ENCODE measurements at regions not wholly inside any gene's neighbourhood (a gene's known extent, or its start where the extent isn't known, plus 50 kb on each side); places are given as distances from the start of the nearest gene placed in this dataset.
A peak's percentile ranks its signal among the peaks of the same experiment; 100 is the strongest.
"Not testable (repeated sequence)": the region's sequence is repeated elsewhere in the genome, so short reads cannot be mapped to it uniquely, and the experiment has no call there.

DNA sequence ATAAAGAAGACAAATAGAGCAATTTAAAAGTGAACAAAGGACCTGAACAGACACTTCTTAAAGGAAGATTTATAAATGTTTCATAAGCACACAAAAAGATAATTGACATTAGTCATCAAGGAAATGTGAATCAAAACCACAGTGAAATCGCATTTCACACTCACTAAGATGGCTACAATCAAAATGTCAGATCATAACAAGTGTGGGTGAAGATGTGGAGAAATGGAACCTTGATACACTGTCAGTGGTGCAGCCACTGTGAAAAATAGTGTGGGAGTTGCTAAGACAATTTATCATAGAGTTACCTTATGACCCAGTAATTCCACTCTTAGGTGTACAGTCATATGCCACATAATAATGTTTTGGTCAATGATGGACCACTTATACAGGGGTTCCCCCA lies 54.5 kb upstream of the HTR4 start:
- DNase-seq: no peak

GRCh38 chr5:148711961-148712360 lies 57.6 kb upstream of the HTR4 start:
- DNase-seq: no peak

- DNase-seq: no peak
These were observed 59.6 kb upstream of the HTR4 start for GRCh38 chr5:148713735-148714508.

GRCh38 chr5:148716716-148717115 lies 62.4 kb upstream of the HTR4 start:
- DNase-seq: no peak

DNA sequence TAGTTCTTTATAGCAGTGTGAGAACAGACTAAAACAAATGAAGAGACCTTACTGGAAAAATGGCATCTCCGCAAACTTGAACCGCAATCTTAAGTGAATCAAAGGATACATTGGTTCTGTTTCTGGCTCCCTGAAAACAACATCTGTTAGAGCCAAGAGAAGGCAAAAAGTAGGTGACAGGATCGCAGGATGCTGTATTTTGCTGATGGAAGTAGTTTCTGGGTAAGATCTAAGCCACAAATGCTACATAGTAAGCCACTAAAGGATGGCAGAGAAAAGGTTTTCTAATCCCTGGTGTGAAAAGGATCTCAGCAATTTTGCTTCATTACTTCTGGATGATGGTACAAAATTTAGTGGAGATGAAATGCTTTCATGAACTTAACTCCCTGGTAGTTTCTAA lies 63.3 kb upstream of the HTR4 start:
- no peak for DNase-seq

DNA sequence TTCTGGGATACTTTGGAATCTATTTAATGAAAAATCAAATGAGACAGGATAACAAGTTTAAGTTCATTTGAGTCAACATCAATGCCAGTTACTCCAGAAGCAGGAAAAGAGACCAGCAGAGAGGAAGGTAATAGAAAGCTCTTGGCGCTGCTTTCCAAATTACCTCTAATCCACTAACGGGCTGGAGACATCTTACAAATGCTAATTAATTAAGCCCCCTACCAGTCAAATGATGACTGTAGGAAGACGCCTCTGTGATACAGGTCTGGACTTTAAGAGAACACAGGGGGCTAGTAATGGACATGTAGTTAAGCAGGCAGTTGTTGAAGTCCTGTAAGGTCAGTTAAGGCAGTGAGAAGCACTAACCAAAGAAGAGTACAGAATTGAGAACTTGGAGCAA lies 65.3 kb upstream of the HTR4 start:
- no peak for DNase-seq

GRCh38 chr5:148720257-148720656 lies 65.9 kb upstream of the HTR4 start:
- DNase-seq: no peak

- no peak for DNase-seq
These were observed 68.8 kb upstream of the HTR4 start for GRCh38 chr5:148723143-148723542.

GRCh38 chr5:148725675-148726074 lies 71.3 kb upstream of the HTR4 start:
- no peak for DNase-seq

- DNase-seq: no peak
These were observed 74.9 kb upstream of the HTR4 start for GRCh38 chr5:148729182-148729581.

- peak; percentile 1 for DNase-seq
These were observed 75.9 kb upstream of the HTR4 start for GRCh38 chr5:148730270-148730669.

GRCh38 chr5:148730942-148731898 lies 76.9 kb upstream of the HTR4 start:
- DNase-seq: peak; percentile 90

GRCh38 chr5:148732692-148733091 lies 78.4 kb upstream of the HTR4 start:
- DNase-seq: no peak

DNA sequence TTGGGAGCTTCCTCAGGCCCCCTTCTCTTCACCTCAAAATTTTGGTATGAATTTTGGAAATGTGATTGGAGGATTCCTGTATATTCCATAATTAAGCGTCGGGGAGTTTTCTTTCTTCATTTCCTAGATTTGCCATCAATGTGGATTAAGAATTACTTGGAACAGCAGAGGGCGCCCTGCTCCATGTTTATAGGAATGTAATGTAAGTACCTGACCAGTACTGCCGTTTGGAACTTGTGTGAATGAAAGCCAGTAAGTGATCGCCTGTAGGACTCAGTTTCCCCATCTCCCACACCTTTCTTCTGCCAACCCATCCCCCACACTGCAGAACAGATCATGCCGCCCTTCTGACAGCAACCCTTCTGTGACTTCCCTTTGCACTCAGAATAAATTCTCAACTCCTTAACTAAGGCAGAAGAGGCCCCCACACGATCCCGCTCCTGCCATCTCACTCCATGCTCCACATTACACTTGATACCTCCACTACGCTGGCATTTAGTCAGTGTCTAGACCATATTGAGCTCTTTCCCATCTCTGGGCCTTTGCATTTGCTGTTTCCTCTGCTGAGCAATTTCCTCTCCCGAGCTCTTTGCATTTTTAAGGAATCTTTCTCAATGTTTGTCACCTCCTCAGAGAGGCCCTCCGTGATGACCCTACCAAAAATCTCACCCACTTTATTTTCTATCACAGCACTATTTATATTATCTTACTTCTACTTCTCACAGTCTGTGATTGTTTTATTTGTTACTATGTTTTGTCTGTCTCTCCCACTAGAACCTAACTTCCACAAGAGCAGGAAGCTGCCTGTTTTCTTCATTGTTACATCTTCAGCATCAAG lies 79.5 kb upstream of the HTR4 start:
- peak; percentile 88 for DNase-seq

- DNase-seq: no peak
These were observed 80.2 kb upstream of the HTR4 start for GRCh38 chr5:148734518-148734917.

GRCh38 chr5:148735301-148735835 lies 81.0 kb upstream of the HTR4 start:
- no peak for DNase-seq

GRCh38 chr5:148739023-148739422 lies 84.7 kb upstream of the HTR4 start:
- DNase-seq: no peak

- no peak for DNase-seq
These were observed 85.2 kb upstream of the HTR4 start for GRCh38 chr5:148739524-148739923.

GRCh38 chr5:148740079-148740858 lies 85.9 kb upstream of the HTR4 start:
- DNase-seq: no peak

DNA sequence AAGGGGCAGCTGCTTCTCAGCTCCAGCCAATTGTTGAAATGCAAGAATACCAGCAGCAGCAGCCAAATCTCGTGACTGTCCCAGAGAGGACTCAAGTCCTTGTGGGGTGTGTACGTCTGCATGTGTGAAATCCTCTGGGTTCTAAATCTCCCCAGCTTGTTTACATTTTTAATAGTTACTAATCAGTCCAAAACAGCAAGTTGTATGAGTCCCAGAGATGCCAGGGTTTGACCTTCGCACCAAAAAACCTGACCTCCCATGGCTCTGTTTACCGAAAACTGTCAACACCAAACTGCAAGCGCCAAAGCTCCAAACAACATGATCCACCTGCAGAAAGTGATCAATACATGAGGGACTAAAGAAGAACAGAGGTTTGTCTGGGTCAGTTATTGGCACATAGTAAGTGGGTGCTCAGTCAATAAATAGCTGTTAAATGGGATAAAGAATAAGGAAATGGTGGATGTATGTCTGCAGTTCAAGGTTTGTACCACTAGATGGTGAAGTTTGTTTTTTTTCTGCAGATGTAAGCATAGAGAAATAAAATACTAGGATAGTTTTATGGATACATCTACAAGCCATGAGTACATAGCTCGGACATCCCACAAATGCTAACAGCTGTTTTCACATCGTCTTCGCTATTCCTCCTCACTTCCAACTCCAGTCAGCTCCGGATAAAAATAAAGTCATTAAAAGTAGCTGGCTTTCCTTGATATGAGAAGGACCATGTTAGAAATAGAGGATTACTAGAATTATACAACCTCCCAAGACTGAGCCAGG lies 85.3 kb upstream of the ADRB2 start:
- peak; percentile 8 for DNase-seq

- not testable (repeated sequence) for DNase-seq
These were observed 84.6 kb upstream of the ADRB2 start for GRCh38 chr5:148741766-148742165.

All from amniotic stem cell (primary cell).